Skeletal muscle tissue (tissue), 3 donors: ENCODE measurements at regions not wholly inside any gene's neighbourhood (a gene's known extent, or its start where the extent isn't known, plus 50 kb on each side); places are given as distances from the start of the nearest gene placed in this dataset.

Experiments
- H3K27ac ChIP-seq: one replicate; pipeline ENCODE4 v1.7.0; 2013; ENCODE audit warnings: mild to moderate bottlenecking, low read depth, low read length, inconsistent platforms
- H3K27me3 ChIP-seq, 3 donors: one replicate each; pipeline ENCODE4 v1.7.0; 2013; ENCODE audit warnings: low read length in 3 of 3; ENCODE audit not compliant: control insufficient read depth in 3 of 3, insufficient read depth in 3 of 3
- H3K36me3 ChIP-seq, 3 donors: one replicate each; pipeline ENCODE4 v1.7.0; 2013; ENCODE audit warnings: low read length in 3 of 3; ENCODE audit not compliant: control insufficient read depth in 3 of 3, insufficient read depth in 3 of 3
- H3K4me1 ChIP-seq, 3 donors: one replicate each; pipeline ENCODE4 v1.7.0; 2013; ENCODE audit warnings: low read length in 3 of 3, mild to moderate bottlenecking in 3 of 3; ENCODE audit not compliant: control insufficient read depth in 3 of 3, insufficient read depth in 3 of 3
- H3K4me3 ChIP-seq, 3 donors: one replicate each; pipeline ENCODE4 v1.7.0; 2013; ENCODE audit warnings: low read length in 3 of 3
- H3K9ac ChIP-seq, 3 donors: one replicate each; pipeline ENCODE4 v1.7.0; 2013; ENCODE audit warnings: low read length in 3 of 3, mild to moderate bottlenecking in 3 of 3, moderate library complexity in 2 of 3, low read depth in 1 of 3
- H3K9me3 ChIP-seq, 3 donors: one replicate each; pipeline ENCODE4 v1.7.0; 2013; ENCODE audit warnings: low read length in 3 of 3; ENCODE audit not compliant: control insufficient read depth in 3 of 3
- donor health status: Osteomylitis.

DNA sequence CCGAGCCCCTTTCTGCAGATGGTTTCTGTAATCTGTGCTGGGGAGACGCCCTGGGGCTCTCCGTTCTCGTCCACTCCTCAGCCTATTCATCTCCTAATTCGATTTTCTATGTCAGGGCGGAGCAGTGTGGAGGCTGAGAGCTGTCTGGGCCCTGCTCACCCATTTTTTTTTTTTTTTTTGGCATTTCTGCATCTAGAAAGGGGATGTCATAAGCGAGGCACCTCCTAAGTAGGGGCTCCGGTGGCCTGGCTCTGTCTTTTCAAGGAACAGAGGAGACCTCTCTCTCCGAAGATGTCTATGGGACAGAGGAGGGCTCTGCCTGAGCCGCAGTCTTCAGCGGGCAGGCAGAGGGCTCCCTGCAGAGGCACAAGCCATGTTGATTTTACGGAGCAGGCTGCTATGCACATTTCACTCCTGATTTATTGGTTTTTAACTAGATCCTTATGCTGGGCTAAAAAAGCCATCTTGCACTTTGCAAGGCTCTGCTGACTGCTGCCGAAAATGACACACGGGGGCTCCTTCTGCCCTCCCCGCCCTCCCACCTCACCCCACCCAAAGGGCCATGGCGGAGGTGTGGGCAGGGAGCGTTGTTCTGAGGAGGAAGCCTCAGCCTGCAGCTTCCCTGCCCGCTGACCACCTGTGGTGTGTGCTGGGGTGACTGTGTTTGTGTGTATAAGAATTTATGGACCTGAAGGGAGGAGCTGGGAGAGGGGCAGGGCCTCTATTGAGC lies 71.0 kb downstream of the FOXD2 start:
- Histone ChIP-seq H3K27ac (no peak overlapping the region), H3K27me3 (peaks cover 36 to 58% (median 46%) of the 10 kb centered on the region in 3 donors), H3K9ac (peak overlapping the region in 2 of 3 donors; percentile 10 to 54), H3K4me3 (peak overlapping the region in 2 of 3 donors; percentile 54 to 56), H3K4me1 (peaks cover 0 to 7% (median 6%) of the 10 kb centered on the region in 3 donors), H3K36me3 (no peaks in the 10 kb centered on the region), H3K9me3 (peaks cover 0 to under 1% (median 0%) of the 10 kb centered on the region in 3 donors)

DNA sequence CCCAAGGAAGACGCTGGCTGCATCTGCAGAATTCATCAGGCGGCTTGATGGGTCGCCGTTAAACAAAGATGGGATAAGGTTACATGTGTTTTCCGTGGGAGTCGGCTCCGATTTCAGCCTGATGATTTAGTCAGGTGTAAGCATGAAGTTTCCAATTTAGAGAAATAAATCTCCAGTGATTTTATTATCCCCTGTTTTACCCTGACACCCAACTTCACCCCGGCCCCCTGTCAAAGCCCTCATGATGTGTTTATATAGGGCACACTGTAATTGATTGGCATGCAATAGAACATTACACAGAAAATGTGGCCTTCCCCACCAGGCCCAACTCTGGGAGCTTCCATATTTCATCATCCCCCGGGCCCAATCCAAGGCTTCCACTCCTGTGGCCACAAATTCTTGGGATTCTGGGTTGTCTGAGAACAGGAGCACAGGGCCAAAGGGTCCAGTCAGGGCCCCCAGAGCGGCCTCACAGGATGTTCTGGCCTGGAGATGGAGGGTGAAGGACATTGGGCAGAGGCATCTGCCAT lies 72.5 kb downstream of the FOXD2 start:
- no peak overlapping the region for H3K4me3 ChIP-seq
- peaks cover 0 to 7% (median 6%) of the 10 kb centered on the region in 3 donors for H3K4me1 ChIP-seq
- peaks cover 36 to 57% (median 46%) of the 10 kb centered on the region in 3 donors for H3K27me3 ChIP-seq
- no peak overlapping the region for H3K9ac ChIP-seq
- H3K36me3 ChIP-seq: no peaks in the 10 kb centered on the region
- H3K27ac ChIP-seq: no peak overlapping the region
- peaks cover 0 to 4% (median 0%) of the 10 kb centered on the region in 3 donors for H3K9me3 ChIP-seq

DNA sequence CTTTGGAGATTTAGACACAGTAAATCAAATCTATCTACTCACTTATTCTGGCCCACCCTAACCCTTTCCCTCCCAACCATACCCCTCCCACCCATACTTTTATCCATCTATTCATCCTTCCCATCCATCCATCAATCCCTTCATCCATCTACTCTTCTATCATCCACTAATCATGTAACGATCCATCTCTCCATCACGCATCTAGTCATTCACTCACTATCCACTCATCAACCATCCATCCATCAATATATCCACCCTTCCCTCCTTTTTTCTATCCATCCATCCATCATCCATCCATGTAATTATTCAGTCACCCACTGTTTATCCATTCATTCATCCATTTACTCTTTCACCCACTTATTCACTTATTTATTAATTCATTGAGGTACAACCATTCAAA lies 74.0 kb downstream of the FOXD2 start:
- H3K27me3 ChIP-seq: peaks cover 29 to 47% (median 33%) of the 10 kb centered on the region in 3 donors
- no peak overlapping the region for H3K4me3 ChIP-seq
- H3K9ac ChIP-seq: no peak overlapping the region
- peaks cover 0 to 7% (median 6%) of the 10 kb centered on the region in 3 donors for H3K4me1 ChIP-seq
- H3K9me3 ChIP-seq: peaks cover 0 to 4% (median 0%) of the 10 kb centered on the region in 3 donors
- H3K36me3 ChIP-seq: no peaks in the 10 kb centered on the region
- H3K27ac ChIP-seq: no peak overlapping the region

DNA sequence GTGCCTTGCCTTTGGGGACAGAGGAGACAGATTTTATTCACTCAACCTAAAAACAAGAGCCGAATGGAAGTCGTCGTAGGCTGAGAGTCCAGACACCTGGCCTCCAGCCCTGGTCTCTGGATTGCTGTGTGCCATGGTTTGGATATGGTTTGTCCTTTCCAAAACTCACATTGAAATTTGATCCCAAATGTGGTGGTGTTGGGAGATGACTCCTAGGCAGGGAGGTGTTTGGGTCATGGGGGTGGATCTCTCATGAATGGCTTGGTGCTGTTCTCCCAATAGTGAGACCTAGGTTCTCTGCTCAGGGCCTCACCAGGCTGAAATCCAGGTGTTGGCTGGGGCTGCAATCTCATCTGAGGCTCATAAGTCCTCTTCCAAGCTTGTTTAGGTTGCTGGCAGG lies 75.5 kb downstream of the FOXD2 start:
- Histone ChIP-seq H3K36me3 (no peaks in the 10 kb centered on the region), H3K27me3 (peaks cover 21 to 34% (median 24%) of the 10 kb centered on the region in 3 donors), H3K4me1 (peaks cover 0 to 3% (median 3%) of the 10 kb centered on the region in 3 donors), H3K4me3 (no peak overlapping the region), H3K9me3 (peaks cover 0 to 4% (median 0%) of the 10 kb centered on the region in 3 donors), H3K9ac (no peak overlapping the region), H3K27ac (no peak overlapping the region)

DNA sequence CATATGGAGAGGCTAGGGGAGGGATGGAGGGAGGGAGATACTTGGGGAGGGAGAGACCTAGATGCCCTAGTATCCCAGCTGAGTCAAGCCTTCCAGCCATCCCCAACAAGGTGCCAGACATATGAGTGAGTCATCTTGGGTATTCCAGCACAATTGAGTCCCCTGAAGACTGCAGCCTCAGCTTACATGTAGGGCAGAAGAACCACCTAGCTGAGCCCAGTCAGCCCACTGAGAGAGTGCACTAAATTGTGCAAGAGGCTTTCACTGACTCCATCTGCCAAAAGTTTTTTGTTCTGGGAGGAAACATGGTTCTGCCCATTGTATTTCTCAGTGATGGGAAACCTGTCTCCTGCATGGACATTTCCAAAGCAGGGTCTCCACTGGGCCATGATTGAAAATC lies 76.4 kb downstream of the FOXD2 start:
- Histone ChIP-seq H3K27me3 (peaks cover 13 to 27% (median 18%) of the 10 kb centered on the region in 3 donors), H3K27ac (no peak overlapping the region), H3K4me3 (no peak overlapping the region), H3K9me3 (peaks cover 0 to 4% (median 0%) of the 10 kb centered on the region in 3 donors), H3K36me3 (no peaks in the 10 kb centered on the region), H3K9ac (no peak overlapping the region), H3K4me1 (no peaks in the 10 kb centered on the region)

DNA sequence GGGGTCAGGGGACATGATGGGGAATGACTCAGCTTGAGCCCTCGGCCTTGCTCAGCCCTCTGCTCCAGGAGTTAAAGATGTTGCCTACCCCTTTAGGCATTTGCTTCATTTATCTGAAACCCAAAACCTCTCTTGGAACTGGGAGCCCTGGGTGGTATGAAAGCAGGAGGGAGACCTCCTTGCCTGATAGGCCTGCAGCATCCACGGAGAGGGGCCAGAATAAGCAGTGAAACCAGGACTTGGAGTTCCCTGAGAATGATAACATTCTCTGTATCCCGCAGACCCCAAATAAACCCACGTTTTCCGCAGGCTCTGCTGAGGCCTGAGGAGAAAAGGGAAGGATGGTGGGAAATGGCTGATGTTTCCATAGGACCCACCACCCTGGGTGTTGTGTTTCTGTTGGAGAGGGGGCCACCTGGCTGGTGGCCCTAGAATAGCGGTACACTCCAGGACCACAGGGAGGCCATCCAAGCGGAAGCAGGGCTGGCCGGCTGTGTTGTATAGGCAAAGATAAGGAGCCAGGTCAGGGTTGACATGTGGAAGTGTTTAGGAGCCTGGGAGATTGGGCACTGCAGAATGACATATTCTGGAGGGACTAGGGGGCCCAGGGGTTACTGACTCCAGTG lies 77.4 kb downstream of the FOXD2 start:
- peaks cover 0 to 4% (median 0%) of the 10 kb centered on the region in 3 donors for H3K9me3 ChIP-seq
- no peak overlapping the region for H3K27ac ChIP-seq
- H3K9ac ChIP-seq: no peak overlapping the region
- no peak overlapping the region for H3K4me3 ChIP-seq
- peaks cover 9 to 18% (median 15%) of the 10 kb centered on the region in 3 donors for H3K27me3 ChIP-seq
- H3K4me1 ChIP-seq: no peaks in the 10 kb centered on the region
- H3K36me3 ChIP-seq: no peaks in the 10 kb centered on the region

DNA sequence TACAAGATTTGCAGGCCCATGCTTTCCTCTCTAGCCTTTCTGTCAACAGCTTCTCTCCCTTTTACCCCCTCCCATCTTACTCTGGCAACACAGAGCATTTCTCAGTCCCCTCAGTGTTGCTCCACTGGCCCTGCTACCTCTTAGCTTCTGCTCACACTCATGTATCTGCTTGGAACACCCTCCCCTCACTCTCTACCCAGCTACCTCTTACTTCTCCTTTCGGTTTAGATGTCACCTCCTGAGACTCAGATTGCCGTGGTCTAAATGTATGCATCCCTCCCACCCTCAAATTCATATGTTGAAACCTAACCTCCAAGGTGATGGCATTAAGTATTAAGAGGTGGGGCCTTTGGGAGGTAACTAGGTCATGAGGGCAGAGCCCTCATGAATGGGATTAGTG lies 80.1 kb downstream of the FOXD2 start:
- H3K9me3 ChIP-seq: peaks cover 0 to 4% (median 0%) of the 10 kb centered on the region in 3 donors
- no peak overlapping the region for H3K4me3 ChIP-seq
- H3K4me1 ChIP-seq: no peaks in the 10 kb centered on the region
- no peaks in the 10 kb centered on the region for H3K36me3 ChIP-seq
- no peak overlapping the region for H3K27ac ChIP-seq
- peaks cover 3 to 11% (median 3%) of the 10 kb centered on the region in 3 donors for H3K27me3 ChIP-seq
- H3K9ac ChIP-seq: no peak overlapping the region

DNA sequence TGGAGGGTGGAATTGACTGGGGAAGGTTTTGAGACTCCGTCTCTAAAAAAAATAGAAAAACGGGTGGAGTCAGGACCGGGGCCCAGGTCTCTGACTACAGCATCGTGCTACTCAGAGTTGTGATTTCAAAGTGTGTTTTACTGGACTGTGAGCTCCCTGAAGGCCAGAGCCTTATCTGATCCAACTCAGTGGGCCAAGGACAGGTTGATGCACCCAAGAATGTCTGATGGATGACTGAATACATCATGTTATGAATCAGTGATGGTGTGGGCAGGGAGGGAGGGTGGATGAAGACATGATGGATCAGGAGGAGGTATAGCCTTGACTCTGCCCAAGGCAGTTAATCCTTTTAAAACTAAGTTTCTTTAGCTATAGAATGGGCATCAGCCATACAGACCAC lies 81.6 kb downstream of the FOXD2 start:
- Histone ChIP-seq H3K9me3 (no peaks in the 10 kb centered on the region), H3K27me3 (peaks cover 5 to 14% (median 7%) of the 10 kb centered on the region in 3 donors), H3K36me3 (no peaks in the 10 kb centered on the region), H3K9ac (no peak overlapping the region), H3K4me1 (no peaks in the 10 kb centered on the region), H3K27ac (no peak overlapping the region), H3K4me3 (no peak overlapping the region)

DNA sequence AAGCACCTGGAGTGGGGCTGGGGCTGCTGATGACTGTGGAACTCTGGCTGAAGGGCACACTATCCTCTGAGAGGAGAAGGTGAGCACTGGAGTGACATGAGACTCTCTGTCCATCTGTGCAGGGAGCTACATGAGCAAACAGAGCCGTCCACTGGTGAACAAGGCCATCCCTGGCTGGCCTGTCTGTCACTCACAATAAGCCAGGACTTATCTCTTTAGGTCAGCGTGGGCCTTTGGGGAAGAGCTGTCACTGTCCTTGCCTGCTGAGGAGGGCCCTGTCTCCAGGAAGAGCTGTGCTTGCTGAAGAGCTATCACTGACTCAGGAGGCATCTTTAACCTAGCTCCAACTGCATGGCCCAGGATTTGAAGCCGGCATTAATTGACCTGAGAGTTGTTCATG lies 82.1 kb downstream of the FOXD2 start:
- no peaks in the 10 kb centered on the region for H3K36me3 ChIP-seq
- peaks cover 8 to 14% (median 10%) of the 10 kb centered on the region in 3 donors for H3K27me3 ChIP-seq
- H3K4me1 ChIP-seq: no peaks in the 10 kb centered on the region
- no peaks in the 10 kb centered on the region for H3K9me3 ChIP-seq
- no peak overlapping the region for H3K4me3 ChIP-seq
- H3K27ac ChIP-seq: no peak overlapping the region
- H3K9ac ChIP-seq: no peak overlapping the region
